PC-3 (cell line): ENCODE measurements at regions not wholly inside any gene's neighbourhood (a gene's known extent, or its start where the extent isn't known, plus 50 kb on each side); places are given as distances from the start of the nearest gene placed in this dataset.
A peak's percentile ranks its signal among the peaks of the same experiment; 100 is the strongest.

Source experiments
- CTCF ChIP-seq: fragments of 300-600 bp; sonication (generic); conservative IDR thresholded peaks from 2 replicates; pipeline ENCODE4 v1.5.1; 2017; ENCODE audit warnings: antibody characterized with exemption, low read depth, mild to moderate bottlenecking, low read length
- EZH2phosphoT487 ChIP-seq: fragments of 300-600 bp; sonication (generic); IDR thresholded peaks from 2 replicates; pipeline ENCODE4 v1.6.1; 2018; ENCODE audit warnings: mild to moderate bottlenecking, antibody characterized with exemption, low read length, borderline replicate concordance

GRCh38 chr11:32215157-32215556 is 124.3 kb downstream of the RCN1 start:
- TF ChIP-seq CTCF (peak; percentile 23; the same call in 1 of the 2 replicates), EZH2phosphoT487 (no peak)
